Dermis blood vessel endothelial cell (primary cell): ENCODE measurements at regions not wholly inside any gene's neighbourhood (a gene's known extent, or its start where the extent isn't known, plus 50 kb on each side); places are given as distances from the start of the nearest gene placed in this dataset.
"Not testable (repeated sequence)": the region's sequence is repeated elsewhere in the genome, so short reads cannot be mapped to it uniquely, and the experiment has no call there.

Source experiments
- DNase-seq: peaks from one replicate; pipeline ENCODE4 v3.0.0; 2010

DNA sequence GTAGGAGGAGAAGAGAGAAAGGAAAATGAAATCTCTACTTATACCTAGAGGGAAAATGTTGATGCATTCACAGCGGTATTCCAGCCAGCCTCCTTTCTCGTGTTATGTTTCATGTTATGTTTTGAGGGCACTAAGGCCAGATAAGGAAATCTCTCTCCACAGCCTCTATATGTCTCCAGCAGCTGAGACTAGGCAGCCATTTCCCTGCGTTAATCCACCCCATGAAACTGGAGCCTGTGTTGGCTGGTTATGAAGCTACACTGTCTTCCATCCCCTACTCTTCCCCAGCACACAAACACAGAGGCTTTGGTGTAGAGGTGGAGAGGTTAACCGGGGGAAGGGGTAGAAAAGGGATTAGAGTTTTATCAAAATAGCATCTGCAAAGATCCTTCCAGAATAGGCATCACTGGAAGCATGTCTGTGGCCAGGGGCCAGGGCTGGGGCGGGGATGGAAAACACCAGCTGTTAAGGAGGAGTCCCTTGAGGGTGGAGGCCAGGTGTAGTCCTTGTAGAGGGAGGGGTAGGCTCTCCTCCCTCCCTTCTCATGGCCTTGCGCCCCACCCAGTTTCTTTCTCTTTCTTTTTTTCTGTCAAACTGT lies 100.9 kb upstream of the TNP1 start:
- no peak for DNase-seq

DNA sequence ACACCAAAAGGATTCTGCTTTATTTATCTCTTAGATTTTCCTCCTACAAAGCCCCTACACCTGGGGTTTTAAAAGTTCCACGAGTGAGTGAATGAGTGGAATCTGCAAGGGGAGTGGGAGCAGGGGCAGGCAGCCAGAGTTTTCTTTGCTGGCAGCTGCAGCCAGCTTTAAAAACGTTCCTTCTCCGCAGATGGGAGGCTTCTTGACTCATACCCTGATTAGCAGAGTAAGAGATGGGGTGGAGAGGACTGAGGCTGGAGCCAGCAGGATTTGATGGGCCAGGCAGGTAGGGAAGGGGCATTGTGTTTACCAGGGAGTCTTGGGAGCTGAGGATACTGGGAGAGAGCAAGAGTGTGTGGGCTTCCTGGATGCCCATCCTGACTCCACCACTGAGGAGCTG lies 99.6 kb upstream of the TNP1 start:
- no peak for DNase-seq

DNA sequence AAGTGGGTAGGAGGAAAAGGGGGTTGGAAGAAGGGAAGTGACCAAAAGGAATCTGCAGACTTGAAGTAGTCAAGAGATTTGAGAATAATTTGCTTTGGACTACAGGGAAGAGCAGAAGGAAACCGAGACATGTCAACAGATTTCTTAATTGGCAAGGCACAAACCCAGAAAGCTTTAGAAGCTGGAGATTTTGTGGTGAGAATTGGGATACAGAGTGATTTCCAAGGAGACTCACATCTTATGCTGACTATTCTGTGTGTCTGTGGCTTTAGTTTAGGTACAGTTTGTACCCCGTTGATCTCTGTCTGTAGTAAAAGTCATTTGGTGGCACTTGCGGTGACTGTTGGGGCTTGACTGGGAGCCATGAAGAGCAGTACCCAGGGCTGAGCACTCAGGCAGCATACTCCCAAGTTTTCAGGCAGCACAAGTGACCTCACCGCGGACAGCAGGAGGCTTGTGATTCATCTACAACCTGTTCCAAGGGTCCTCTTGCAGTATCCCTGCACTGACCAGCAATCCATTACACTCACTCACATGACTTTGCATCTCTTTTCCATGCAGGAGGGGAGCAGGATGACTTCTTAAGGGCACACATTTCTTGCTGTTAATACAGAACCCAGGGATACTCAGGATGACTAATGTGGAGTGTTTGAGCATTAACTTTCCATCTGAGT lies 97.1 kb upstream of the TNP1 start:
- DNase-seq, result no peak

DNA sequence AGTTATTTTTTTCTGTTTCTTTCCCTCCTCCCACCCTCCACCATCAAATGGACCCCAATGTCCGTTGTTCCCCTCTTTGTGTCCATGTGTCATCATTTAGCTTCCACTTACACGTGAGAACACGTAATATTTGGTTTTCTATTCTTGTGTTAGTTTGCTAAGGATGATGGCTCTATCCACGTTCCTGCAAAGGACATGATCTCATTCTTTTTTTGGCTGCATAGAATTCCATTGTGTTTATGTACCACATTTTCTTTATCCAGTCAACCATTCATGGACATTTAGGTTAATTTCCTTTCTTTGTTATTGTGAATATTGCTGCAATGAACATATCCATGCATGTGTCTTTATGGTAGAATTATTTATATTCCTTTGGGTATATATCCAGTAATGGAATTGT lies 91.3 kb upstream of the TNP1 start:
- DNase-seq, result no peak

DNA sequence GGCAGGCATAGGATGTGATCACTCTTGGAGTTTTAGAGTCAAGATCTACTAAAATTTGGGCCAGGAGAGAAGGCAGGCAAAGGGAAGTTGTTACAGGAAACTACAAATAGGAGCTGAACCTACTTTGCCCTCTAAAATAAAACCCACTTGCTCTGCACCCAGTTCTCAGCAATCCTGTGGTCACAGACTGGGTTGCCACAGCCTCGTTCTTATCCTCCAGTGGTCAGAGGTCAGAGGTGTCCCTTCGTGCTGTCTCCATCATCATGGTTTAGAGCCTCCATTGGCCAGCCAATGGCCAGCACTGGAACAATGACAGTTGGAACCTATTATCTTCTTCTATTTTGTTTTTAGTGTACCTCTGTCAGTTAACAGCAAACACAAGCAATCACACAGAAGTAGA lies 90.7 kb upstream of the TNP1 start:
- no peak for DNase-seq

DNA sequence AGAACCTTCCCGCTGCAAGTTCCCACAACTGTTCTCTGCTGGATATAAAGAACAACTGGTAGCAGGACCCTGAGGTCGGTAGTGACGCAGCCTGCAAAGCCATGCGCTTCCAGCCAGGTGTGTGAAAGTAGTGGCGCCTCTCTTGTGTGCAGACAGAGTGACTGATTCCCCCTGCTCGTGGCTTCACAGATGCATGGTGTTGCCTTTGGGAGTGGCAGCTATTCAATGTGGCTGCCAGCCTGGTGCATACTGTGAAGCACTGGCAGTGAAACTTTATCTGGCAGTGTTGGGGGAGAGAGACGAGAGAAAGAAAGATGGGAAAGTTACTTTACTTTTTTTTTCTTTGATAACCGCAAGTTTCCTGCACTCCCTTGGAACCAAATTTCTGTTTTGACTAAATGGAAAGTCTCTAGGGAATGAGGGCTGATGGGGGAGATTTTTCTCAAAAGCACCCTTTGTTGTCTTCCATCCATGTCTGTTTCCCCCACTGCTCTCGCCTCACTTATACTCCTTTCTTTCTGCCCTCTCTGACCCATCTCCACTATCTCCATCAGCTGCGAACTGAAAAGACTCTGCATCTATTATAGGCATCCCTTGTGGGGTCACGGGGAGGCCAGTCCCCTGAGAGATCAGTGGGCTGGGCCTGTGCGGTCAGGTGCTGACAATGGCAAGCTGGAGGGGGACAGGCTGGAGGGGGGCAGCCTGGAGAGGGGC lies 90.0 kb upstream of the TNP1 start:
- DNase-seq, result no peak

DNA sequence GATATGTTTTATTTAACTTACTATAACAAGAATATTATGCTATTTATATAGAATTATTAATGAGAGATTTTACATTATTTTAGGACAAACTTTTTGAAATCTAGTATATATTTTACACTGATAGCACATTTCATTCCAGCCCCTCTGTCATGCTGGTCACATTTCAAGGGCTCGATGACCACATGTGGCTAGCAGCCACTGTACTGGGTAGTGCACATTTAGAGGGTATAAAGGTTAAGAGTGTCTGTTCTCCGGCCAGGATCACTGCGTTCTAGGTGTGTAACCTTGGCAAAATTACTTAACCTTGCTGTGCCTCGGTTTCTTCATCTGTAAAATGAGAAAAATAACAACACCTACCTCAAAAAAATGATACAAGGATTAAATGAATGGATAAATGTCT lies 87.2 kb upstream of the TNP1 start:
- DNase-seq, result no peak

DNA sequence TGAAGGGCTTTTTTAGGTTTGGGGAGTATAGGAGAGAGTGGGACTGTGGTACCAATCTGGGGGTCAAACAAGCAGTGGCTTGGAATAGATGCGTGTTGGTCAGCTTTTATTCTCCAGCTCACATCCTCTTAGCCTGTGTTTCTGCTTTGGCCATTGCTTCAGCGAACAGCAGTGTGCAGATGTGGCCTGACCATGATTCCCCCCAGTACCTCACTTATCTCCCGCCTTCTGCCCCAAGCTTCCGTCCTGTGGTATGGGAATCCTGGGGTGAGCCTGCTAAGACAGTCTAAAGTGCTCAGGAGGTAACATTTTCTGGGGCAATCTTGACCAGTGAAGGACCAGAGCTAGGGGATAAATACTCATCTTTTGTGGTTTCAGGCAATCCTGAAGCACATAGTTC lies 84.9 kb upstream of the TNP1 start:
- DNase-seq, result no peak

DNA sequence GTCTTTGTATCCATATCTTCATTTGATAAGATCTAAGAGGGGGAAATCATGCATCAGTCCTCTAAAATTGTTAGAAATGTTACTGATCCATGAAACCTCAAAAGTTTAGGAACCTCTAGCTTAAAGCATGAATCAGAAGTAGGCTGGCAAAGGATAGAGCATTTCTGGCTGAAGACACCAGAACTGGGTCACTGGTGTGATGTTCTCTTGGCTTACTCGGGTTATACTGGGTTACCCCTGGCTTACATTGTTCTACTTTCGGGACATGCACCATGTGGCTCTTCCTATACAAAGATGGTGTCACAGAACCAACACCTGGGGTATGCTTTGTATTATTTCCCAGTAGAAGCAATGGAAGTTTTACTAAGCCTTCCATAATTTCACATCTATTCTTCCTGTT lies 83.2 kb upstream of the TNP1 start:
- no peak for DNase-seq

DNA sequence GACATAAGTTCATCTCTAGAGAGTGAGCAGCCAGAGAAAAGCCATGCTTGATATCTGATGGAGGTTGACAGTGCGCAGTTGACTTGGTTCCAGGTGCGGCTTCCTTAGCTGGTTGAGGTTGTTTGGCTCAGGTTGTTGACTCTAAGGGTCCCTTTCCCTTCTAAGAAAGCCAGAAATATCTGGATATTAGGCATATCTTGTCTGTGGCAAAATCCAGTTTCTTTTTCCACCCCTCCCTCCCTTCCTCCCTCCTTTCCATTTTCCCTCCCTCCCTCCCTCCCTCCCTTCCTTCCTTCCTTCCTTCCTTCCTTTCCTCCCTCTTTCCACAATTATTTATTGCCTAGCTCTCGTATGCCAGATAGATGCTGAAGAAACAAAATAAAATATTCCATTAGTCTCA lies 82.6 kb upstream of the TNP1 start:
- DNase-seq, result no peak

DNA sequence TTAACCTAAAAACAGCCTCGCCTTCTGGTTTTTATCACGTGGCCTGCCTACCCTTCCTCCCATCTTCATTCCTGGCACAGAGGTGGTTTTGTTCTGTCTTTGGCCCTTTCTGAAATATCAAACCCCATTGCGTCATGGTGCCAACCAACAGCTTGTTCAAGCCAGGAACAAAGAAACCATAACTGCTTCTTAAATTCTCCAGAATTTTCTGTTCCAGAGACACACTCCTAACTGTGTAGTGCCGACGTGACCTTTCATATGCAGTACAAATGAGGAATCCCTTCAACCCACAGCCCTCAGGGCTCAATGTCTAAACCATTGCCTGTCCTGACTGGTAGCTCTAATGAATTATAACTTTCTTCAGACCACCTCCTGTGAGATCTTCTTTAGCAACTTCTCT lies 82.2 kb upstream of the TNP1 start:
- DNase-seq, result no peak

DNA sequence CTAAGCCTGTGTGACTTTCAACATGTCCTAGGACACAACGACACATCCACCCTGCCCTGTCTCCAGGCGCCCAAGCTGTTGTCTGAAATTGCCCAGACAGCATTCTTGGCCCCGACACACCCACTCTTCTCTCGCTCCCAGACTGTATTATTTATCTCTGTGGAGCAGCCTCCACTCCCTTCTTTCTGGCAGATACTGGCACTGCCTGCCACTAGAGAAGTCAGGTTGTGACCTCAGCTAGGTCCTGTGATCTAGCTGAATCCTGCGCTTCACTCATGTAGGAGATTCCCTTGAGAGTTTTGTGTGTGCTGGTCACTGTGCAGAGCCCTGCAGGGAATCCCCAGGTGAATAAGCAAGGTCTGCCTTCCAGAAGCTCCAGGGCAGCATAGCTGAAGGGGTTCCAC lies 77.1 kb upstream of the TNP1 start:
- no peak for DNase-seq

DNA sequence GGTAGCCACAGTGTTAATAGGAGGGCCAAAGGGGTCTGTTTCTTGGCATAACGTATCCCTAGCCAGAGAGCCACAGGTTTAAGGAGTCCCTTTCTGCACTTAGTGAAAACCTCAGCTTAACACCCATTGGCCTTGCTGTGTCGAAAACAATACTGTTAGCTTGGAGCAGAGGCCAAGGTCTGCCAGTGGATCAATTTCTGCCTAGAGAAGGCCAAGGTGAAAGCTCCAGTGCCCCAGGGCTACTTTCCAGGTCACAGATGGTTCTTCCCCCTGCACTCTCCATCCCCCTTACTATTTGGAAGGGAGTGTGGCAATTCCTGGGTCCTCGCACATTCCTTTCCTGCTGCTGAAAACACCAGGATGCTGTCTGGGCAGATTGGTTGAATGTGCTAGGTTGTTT lies 74.8 kb upstream of the TNP1 start:
- no peak for DNase-seq

DNA sequence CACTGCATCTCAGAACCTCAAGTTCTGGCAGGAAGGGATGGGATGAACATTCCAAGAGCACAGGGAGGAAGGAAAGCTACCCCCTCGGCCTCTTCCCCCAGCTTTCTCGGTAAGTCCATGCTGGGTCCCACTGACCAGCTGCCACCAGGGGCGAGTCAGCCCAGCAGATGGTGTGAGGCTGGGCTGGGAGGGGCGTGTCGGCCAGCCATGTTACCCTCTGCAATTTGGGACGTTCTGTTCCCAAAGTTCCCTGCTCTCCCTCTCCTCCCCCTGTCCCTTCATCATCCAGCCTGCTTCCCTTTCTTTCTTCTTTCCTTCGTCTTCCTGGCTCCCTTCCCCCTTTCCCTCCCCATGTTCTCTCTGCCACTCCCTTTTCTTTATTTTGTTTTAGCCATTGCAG lies 74.3 kb upstream of the TNP1 start:
- DNase-seq, result no peak

DNA sequence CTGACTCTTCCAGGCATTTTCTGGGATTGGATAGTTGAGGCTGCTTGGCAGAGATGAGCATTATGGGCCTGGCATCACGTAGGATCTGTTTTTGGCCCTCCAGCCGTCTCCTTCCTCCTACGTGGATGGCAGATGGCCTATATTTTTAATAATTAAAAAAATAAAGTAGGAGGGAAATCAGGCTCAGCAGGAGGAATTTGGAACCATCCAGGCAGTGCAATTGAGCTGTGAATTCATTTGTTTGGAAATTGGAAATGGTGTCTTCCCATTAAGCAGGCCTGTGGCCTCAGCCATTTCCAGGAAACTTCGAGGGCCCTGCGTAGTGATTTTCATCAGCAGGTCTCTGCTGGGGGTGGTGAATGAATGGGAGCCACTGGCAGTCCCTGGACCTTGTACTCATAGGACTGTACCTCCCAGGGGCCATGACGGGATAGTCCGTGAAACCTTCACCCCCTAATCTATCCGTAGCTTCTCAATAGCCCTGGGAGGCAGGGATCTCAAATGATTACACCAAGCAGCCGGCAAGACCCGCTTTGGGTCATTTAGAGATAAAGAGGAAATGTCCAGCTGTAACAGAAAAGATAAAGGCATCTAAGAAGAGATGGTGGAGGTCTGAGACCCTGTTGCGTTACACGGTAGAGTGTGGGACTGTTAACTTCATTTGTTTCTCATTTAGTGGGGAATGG lies 73.1 kb upstream of the TNP1 start:
- no peak for DNase-seq

DNA sequence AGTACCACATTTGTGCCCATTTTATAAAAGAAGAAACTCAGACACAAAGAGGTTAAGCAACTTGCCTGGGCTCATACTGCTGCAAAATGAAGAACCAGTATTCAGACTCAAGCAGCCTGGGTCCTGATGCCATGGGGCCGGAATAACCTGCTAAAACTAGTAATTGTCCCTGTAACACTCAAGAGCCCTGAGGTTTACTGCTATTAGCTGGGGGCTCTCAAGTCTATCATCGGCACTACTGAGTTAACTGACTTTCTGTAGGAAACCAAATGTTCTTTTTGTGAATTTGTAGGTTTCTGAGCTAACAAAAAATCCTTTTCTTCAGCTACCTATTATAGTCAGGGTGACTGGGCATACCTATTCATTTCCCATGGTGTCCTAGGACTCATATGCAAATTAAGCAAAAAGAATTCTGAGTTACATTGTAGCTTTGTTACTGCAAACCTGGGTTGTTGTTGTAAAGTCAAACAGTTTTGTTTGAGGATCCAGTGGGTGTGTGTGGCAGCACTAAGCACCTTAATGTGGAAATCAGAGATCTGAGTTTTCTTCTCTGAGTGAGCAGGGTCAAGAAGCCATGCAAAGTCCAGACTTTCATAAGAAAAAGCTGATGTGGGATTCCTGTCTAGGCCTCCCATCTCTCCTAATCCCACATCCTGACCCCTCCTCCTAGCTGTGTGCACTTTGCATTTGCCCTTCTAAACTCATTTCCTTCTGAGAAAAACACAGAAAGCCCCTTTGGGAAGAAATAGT lies 72.4 kb upstream of the TNP1 start:
- no peak for DNase-seq

DNA sequence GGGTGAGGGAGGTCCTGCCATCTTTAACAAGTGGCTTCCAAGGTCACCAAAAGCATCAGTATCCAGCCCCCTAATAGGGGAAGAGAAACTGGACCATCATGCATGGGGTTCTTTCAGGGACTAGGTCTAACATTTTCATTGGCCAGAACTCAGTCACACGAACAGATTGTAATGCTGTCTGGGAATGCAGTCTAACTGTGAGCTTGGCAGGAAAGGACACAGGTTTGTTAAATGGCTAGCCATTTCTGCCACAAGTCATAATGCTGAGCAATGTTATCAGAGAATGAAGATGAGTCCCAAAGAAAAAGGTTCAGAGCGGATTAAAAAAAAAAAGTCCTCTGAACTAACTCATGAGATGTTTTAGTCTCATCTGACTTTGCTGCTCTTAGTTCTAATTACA lies 70.9 kb upstream of the TNP1 start:
- DNase-seq, result no peak

DNA sequence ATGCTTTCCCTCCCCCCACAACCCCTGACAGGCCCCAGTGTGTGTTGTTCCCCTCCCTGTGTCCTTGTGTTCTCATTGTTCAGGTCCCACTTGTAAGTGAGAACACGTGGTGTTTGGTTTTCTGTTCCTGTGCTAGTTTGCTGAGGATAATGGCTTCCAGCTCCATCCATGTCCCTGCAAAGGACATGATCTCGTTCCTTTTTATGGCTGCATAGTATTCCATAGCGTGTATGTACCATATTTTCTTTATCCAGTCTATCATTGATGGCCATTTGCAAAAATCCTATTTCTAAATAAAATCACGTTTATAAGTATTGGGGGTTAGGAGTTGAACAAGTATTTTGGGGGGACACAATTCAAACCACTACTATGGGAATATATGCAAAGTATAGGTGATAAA lies 69.5 kb upstream of the TNP1 start:
- not testable (repeated sequence) for DNase-seq

DNA sequence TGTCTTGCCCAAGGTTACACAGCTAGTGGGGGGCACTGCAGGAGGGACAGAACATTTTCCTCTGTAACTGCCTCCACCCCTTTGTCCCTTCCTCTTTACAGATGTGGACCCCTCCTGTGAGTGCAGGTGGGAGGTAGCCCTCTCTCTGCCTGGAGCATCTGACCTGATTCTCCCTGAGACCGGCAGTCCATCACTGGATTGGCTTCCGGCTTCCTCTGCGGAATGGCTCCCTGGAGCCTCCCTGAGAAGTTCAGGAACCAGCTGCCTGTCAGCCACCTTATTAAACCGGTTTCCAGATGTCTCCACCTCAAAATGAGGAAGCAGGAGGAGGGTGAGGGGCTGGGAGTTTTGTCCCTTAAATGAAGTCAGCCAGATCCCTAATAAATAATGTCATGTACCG lies 67.3 kb upstream of the TNP1 start:
- no peak for DNase-seq

DNA sequence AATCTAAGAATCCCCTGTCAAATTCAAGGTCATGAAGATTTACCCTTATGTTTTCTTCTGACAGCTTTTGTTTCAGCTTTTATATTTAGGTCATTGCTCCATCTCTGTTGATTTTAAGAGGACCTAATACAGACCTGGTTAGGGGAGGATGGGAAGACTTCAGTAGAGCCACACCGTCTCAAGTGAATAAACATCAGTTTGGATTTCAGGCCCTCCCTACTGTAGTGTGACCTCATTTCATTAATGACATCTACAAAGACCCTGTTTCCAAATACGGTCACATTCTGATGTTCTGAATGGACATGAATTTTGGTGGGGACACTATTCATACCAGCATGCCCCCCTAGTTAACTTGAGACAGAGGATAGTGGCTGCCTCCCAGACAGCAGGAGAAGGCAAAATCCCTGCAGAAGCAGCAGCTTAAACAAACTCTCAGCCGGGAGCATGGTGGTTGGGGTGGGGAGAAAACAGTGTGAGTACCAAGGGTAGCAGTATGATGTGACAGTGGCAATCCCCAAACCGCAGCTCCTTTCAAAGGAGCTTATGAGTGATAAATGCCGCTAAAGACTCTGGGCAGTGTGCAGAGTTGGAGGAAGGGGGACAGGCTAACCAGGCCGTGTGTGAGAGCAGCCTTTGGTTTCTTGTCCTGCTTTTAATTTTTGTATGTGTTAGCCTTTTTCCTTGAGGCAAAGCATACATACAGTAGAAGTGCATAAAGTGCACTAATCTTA lies 65.9 kb upstream of the TNP1 start:
- no peak for DNase-seq

DNA sequence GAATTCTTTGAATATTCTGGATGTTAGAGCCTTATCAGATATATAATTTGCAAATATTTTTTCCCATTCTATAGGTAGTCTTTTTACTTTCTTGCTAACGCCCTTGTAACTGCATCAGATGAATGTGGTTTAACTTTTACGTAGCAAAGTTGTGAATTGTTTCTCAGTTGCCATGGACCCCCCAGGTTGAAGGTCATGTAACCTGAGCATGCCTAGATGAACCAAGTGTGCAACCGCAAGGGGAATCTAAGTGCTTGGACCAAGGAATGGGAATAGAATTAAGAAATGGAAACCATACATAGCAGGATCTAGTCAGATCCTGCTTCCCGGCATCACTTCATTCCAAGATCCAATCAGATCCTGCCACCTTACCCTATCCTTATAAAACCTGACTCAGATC lies 65.1 kb upstream of the TNP1 start:
- no peak for DNase-seq

DNA sequence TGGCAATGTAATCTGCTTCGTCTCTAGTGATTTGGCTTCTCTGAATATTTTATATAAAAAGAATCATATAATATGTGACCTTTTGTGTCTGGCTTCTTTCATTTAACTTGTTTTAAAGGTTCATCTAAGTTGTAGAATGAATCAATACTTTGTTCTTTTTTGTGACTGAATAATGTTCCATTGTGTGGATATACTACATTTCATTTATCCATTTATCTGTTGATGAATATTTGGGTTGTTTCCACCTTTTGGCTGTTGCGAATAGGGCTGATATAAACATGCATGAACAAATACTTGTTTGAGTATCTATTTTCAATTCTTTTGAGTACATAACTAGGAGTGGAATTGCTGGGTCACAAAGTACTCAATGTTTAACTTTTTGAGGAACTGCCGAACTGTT lies 63.8 kb upstream of the TNP1 start:
- no peak for DNase-seq
